ENCODE measurements at regions not wholly inside any gene's neighbourhood (a gene's known extent, or its start where the extent isn't known, plus 50 kb on each side); places are given as distances from the start of the nearest gene placed in this dataset.

DNA sequence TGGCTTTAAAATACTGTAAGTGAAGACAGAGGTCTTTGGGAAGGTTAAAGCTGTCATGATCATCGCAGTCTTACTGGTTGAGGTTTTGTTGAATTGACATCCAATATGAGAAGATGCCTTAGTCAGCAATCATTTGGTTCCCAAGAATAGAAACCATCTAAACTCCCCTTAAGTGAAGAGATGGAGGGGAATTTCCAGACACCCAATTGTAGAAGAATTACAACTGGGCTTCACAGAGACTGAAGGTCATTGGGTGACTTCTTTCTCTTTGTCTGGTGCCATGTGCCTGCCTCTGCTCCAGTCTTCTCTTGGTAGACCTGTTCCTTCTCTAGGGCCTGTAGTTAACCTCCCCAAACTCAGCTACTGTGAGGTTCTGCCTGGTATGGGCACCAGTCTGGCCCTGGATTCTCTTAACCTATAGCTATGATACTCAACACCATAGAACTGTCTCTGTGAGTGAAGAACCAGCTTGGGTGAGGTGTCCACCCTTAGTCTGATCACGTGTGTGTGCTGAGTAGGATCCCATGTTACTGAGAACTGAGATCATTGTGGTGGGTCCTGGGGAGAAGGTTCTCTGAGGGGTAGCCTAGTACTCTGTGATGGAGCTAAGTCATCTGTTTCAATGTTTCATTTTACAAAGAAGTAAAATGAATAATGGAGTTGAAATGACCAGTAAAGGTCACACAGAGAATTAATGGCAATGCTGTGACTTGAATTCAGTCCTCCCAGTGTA lies 182.5 kb downstream of the CSNK2A3 start:
- ChIA-PET RAD21 (ENCODE audit: unreplicated experiment) (interaction anchor here (1.1 to 1.8 kb wide), 3 partner anchors 11 to 93 kb away, joined by 3 to 7 read pairs (median 3); no protein-coding TSS in a partner anchor), CTCF (interaction anchor here (1.2 to 3.2 kb wide), 4 partner anchors 13 to 133 kb away, joined by 3 to 19 read pairs (median 6); no protein-coding TSS in a partner anchor), POLR2A (interaction anchor here (1.1 kb wide), 1 partner anchor 80 kb away, joined by 4 read pairs; no protein-coding TSS in a partner anchor), SMC1A (ENCODE audit: uncharacterized antibody, unreplicated experiment) (interaction anchor here (0.6 to 1.5 kb wide), 11 partner anchors 8 to 295 kb away, joined by 3 to 9 read pairs (median 3); no protein-coding TSS in a partner anchor)
- FAIRE-seq (no peak), DNase-seq (ENCODE audit: low read depth, low spot score) (peak; percentile 39), ATAC-seq (peak; percentile 47)
- Histone ChIP-seq H3K27ac (ENCODE audit: control insufficient read depth, insufficient read depth) (peak overlapping the region; percentile 25), H3K36me3 (ENCODE audit: control insufficient read depth in 2 of 2, insufficient read depth in 2 of 2, low read length in 1 of 2) (no peaks in the 10 kb centered on the region), H3K4me3 (no peak overlapping the region), H3K9me3 (replicated peaks; ENCODE audit: control insufficient read depth, insufficient read depth, low read length) (no peaks in the 10 kb centered on the region), H3K27me3 (replicated peaks in 1 of 2; ENCODE audit: control insufficient read depth in 2 of 2, insufficient read depth in 2 of 2, low read length in 1 of 2) (no peaks in the 10 kb centered on the region), H3K79me2 (ENCODE audit: control insufficient read depth, insufficient read depth, low read length) (no peaks in the 10 kb centered on the region), H2AFZ (ENCODE audit: control insufficient read depth, low read depth, low read length) (no peak overlapping the region), H3K9ac (ENCODE audit: control insufficient read depth, insufficient read depth, low read length) (no peak overlapping the region), H4K20me1 (ENCODE audit: control insufficient read depth, insufficient read depth) (no peaks in the 10 kb centered on the region), H3K4me1 (ENCODE audit: control insufficient read depth, insufficient read depth, low read length) (peaks cover 33% of the 10 kb centered on the region), H3K4me2 (ENCODE audit: control insufficient read depth, insufficient read depth) (no peak overlapping the region)
- BruUV-seq (replicated peaks), result no TSS peak
- in situ Hi-C loops (cut with MboI), result no loop called here
- TF ChIP-seq RUNX3 (IDR thresholded peaks at IDR 0.05; ENCODE audit: low read length) (peak; percentile 16), RAD51 (IDR thresholded peaks at IDR 0.05) (peak; percentile 24; the same call in 1 of the 2 replicates)
- TF ChIP-seq, protein P1, sequence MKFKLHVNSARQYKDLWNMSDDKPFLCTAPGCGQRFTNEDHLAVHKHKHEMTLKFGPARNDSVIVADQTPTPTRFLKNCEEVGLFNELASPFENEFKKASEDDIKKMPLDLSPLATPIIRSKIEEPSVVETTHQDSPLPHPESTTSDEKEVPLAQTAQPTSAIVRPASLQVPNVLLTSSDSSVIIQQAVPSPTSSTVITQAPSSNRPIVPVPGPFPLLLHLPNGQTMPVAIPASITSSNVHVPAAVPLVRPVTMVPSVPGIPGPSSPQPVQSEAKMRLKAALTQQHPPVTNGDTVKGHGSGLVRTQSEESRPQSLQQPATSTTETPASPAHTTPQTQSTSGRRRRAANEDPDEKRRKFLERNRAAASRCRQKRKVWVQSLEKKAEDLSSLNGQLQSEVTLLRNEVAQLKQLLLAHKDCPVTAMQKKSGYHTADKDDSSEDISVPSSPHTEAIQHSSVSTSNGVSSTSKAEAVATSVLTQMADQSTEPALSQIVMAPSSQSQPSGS (IDR thresholded peaks at IDR 0.05; ENCODE audit: low read length), result no peak
- intact Hi-C loops (cut with micrococcal nuclease; ENCODE audit: unreplicated experiment), result no loop called here
- 6% methylated on average over 2 of the region's 2 CpGs for WGBS (ENCODE audit: insufficient coverage, insufficient replicate concordance, low lambda C conversion rate, missing lambda C conversion rate)
